Posterior vena cava (tissue), 2 donors: ENCODE measurements at regions not wholly inside any gene's neighbourhood (a gene's known extent, or its start where the extent isn't known, plus 50 kb on each side); places are given as distances from the start of the nearest gene placed in this dataset.

Experiments
- DNase-seq: peaks from one replicate; pipeline ENCODE4 v3.0.0-alpha.2; 2020; ENCODE audit warnings: low spot score
- intact Hi-C, 2 donors: fragments of 100-400 bp; cut with DNase I; formaldehyde crosslinking; loops; one replicate each; pipeline versions ENCODE4 v1.14.1 to v1.14.2; 2022 to 2023
- donor health status: DM: yes; HTN: yes; CAD: no.
- donor health status: DM: yes; HTN: yes; CAD: no.

DNA sequence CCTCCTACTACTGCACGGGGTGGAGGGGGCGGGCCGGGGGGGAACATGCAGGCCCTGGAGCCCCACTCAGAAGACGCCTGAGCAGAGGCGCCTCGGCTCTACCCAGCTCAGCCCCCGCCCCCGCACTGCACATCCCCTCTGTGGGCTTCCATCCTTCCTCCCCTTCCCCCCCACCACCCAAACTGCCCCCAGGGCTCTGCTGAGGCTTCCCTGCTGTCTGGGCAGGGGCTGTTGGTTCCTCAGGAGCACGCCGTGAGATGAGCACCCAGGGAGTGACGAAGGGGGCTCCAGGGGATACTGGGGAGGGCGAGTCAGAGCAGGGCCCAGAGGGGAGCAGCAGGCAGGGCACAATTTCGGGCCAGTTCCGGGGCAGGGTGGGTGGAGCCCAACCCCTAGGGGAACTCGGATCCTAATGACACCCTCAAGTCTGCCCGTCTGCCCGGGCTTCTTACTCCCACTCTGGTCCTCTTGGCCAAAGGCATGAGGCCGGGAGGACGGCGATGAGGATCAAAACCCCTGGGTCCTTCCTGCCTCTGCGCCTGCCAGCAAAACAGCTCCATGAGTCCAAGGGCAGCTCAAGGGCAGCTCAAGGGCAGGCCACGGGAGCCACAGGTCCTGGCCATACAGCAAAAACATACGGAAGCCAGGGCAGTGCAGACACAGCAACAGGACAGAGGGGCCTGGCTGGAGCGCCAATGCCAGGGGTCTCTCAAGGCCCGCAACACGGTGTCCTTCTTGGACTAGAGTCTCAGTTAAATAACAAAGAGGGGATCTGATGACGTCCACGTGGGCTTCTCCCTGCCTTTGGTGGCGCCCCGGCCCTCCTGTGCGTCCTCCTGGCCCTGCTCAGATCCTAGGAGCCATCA, 200.9 kb downstream of the AUH start:
- intact Hi-C loops = loop anchor here in 1 of 2 donors (5.0 kb wide), 1 partner anchor 1081 kb away; no protein-coding TSS in a partner anchor
- DNase-seq = no peak

DNA sequence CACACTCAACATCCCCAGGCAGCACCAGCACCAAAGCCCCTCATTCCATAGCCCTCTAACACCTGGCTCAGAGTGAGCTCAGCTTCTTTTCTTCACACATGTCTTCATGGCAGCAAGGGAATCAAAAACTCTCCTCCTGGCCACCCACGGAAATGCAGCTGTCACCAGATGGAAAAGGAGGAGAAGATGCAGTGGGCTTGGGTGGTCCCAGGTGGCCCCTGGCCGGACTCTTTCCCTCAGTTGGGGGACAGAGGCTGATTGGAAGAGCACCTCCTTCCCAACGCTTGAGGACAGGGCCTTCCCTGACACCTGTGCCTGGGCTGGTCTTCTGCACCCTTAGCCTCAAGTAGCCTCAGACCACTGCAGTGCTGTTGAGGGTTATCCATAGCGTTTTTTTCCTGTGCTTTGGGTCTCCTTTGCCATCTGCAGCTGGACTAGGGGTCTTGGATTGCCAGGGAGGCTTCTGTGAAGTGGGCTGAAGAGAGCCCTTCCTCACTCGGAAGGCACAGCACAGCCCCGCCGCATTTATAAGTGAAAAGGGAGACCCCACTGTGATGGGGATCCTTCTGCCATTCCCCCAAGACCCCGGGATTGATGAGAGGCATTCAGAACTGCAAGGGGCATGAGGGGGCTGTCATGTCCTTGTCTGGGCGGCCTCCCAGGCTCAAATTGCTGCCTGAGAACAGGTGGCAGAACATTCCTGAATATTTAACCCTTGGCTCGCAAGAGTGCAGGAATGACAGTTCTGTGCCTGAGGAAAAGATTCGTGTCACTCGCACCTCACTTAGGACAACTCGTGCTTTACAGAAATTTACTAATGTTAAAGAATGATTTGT, 200.0 kb downstream of the AUH start:
- no peak for DNase-seq
- intact Hi-C loops = loop anchor here in 1 of 2 donors (5.0 kb wide), 1 partner anchor 1081 kb away; no protein-coding TSS in a partner anchor

DNA sequence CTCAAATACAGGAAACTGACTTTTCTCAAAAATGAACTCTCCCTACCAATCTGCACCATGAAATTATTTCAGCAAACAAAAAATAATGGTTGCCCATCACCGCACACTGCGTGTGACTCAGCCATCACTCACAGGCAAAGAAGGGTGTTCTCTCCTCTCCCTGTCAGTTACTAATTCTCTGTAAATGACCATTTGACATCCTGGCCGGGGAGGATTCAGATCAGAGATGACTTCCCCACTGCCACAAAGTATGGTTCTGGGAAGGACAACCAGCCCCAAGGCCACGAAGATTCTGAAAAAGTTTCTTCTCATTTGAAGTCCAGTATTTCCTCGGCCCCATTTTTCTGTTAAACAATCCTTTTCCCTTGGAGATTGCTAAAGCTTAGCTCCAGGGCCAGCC, 199.4 kb downstream of the AUH start:
- no peak for DNase-seq
- intact Hi-C loops = loop anchor here in 1 of 2 donors (5.0 kb wide), 1 partner anchor 1080 kb away; no protein-coding TSS in a partner anchor

DNA sequence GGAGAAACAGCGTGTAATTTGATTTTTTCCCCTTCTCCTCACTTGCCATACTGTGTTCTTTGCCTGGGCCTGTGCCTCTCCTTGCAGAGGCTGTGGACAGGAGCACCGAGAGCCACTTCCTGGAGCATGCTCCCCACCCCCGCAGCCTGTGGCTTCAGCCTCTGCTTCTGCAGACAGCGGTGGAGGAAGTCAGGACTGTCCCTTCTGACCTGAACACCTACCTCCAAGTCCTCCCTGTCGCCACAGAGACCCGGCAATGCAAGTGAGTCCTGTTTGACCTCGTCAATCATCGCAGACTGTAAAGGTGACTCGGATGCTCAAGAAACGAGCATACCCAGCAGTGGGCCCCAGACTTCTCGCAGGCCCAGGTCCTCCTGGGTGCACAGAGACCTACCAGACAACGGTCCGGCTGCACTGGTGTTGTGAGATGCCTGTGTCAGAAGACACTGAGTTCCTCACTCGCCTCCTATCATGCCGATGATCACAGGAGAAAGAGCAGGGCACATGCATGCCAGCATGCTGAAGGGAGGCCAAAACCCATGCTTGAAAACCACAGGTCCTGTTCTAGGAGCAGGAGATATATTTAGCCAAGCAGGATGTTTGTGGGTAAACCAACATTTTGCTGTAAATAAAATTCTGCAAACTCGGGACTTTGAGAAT, 198.8 kb downstream of the AUH start:
- no peak for DNase-seq
- intact Hi-C loops = loop anchor here in 1 of 2 donors (5.0 kb wide), 1 partner anchor 1079 kb away; no protein-coding TSS in a partner anchor

DNA sequence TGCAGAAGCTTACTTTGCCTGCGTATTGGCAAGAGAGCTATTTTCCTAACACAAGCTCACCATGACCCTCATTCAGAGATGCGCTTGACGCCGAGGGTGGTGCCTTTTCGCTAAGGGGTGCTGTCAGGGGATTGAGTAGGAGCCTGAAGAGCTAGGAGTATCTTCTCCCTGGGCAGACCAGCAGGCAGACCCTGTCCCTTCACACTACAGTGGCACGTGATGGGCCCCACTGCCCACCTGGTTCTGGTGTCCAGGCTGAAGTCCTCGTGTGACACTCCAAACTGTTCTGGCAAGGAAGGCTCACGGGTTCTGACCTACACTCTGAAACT, 198.3 kb downstream of the AUH start:
- DNase-seq = no peak
- intact Hi-C loops = loop anchor here in 1 of 2 donors (5.0 kb wide), 1 partner anchor 1079 kb away; no protein-coding TSS in a partner anchor

DNA sequence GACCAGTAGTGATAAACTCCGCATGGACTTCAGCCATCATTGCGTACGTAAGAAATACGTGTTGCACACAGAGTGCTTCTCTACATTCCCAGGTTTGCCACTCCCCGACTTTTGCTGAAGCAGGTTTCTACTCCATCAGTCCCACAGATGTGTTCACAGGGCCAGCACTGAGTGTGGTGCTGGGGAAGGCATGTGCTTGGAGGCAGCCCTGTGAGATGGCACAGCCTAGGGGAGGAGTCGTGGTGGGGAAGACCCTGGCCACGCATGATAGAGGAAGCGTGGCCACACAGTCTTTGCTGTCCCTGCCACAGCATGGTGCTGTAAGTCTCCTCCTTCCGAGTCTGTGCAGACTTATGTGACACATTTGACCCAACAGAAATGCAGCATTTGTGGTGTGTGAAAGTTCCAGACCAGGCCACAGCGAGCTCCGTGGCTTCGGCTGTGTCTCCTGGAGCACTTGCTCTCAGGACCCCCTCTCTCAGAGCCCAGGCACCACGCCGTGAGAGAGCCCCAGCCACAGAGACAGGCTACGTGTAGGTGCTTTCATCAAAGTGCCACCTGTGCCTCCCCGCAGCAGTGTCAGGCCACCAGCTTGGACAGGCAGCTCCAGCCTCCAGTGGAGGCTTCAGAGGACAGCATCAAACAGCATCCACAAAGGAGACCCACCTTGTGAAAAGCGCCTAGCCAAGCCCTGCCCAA, 197.8 kb downstream of the AUH start:
- no peak for DNase-seq
- intact Hi-C loops = loop anchor here in 1 of 2 donors (5.0 kb wide), 1 partner anchor 1078 kb away; no protein-coding TSS in a partner anchor
